ENCODE measurements at regions not wholly inside any gene's neighbourhood (a gene's known extent, or its start where the extent isn't known, plus 50 kb on each side); places are given as distances from the start of the nearest gene placed in this dataset.
A peak's percentile ranks its signal among the peaks of the same experiment; 100 is the strongest.

DNA sequence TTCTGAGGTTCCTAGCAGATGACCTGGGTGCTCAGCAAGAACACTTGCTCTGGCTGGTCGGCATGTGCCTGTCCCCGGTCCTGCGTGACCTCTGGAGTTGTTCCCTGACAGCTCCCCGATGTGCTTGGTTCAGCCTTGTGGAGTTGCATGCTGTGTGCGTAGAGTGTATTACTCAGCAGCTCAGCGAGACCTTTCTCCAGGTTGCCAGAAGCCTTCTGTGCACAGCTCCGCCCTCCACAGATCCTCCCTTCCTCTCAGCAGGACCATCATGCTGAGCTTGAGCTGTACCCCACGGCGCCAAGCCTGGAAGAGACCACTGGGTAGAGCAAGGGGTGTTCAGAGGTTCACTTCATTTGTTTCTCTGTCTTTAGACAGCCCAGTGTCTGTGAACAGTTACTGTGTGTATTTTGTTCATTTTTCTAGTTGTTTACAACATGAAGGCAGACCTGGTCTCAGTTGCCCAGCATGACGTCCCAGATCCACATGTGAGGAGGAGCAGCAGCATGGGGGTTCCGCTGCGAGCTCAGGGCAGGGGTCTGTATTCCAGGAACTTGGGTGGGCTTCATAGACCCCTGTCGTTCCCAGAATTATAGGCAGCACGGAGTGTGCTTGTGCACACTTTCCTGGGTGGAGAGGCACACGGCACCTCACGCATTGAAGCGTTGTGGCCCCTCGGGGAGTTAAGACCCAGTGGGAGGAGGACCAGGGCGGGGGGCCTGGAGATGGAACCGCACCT, 148.6 kb downstream of the IGLL1 start (continued):
- TF ChIP-seq ZNF607 (CRISPR knock-in tag; IDR thresholded peaks at IDR 0.05; ENCODE audit: borderline replicate concordance) (0 out of 2 replicates have a peak, but pooled peaks have one; percentile 37), MEIS1 (CRISPR knock-in tag; IDR thresholded peaks at IDR 0.05; ENCODE audit: borderline replicate concordance) (no peak), ZBTB1 (CRISPR knock-in tag; IDR thresholded peaks at IDR 0.05; ENCODE audit: borderline replicate concordance) (no peak), ZNF737 (CRISPR knock-in tag; IDR thresholded peaks at IDR 0.05; ENCODE audit: borderline replicate concordance) (no peak), PHF5A (CRISPR knock-in tag; IDR thresholded peaks at IDR 0.05; ENCODE audit: low read depth, unreplicated experiment) (no peak), ZNF317 (CRISPR knock-in tag; IDR thresholded peaks at IDR 0.05) (no peak), ZNF850 (CRISPR knock-in tag; conservative IDR thresholded peaks at IDR 0.05) (no peak), ZNF556 (CRISPR knock-in tag; IDR thresholded peaks at IDR 0.05; ENCODE audit: borderline replicate concordance) (no peak), ATRX (CRISPR knock-in tag; IDR thresholded peaks at IDR 0.05; ENCODE audit: borderline replicate concordance) (no peak), RXRA (CRISPR knock-in tag; IDR thresholded peaks at IDR 0.05) (no peak), BHLHE40 (IDR thresholded peaks at IDR 0.05; ENCODE audit: low read length) (no peak), ATF7 (IDR thresholded peaks at IDR 0.05) (no peak), ATF7 (CRISPR knock-in tag; IDR thresholded peaks at IDR 0.05) (no peak), EEA1 (CRISPR knock-in tag; IDR thresholded peaks at IDR 0.05; ENCODE audit: borderline replicate concordance) (no peak), ZFP82 (CRISPR knock-in tag; IDR thresholded peaks at IDR 0.05; ENCODE audit: borderline replicate concordance) (no peak), ZNF326 (CRISPR knock-in tag; IDR thresholded peaks at IDR 0.05; ENCODE audit: borderline replicate concordance) (no peak), LCORL (IDR thresholded peaks at IDR 0.05) (no peak), LCORL (CRISPR knock-in tag; IDR thresholded peaks at IDR 0.05) (no peak), SOX5 (CRISPR knock-in tag; IDR thresholded peaks at IDR 0.05; ENCODE audit: borderline replicate concordance) (no peak), EED (CRISPR knock-in tag; IDR thresholded peaks at IDR 0.05) (0 out of 2 replicates have a peak, but pooled peaks have one; percentile 35)
- TF ChIP-seq, protein P1, sequence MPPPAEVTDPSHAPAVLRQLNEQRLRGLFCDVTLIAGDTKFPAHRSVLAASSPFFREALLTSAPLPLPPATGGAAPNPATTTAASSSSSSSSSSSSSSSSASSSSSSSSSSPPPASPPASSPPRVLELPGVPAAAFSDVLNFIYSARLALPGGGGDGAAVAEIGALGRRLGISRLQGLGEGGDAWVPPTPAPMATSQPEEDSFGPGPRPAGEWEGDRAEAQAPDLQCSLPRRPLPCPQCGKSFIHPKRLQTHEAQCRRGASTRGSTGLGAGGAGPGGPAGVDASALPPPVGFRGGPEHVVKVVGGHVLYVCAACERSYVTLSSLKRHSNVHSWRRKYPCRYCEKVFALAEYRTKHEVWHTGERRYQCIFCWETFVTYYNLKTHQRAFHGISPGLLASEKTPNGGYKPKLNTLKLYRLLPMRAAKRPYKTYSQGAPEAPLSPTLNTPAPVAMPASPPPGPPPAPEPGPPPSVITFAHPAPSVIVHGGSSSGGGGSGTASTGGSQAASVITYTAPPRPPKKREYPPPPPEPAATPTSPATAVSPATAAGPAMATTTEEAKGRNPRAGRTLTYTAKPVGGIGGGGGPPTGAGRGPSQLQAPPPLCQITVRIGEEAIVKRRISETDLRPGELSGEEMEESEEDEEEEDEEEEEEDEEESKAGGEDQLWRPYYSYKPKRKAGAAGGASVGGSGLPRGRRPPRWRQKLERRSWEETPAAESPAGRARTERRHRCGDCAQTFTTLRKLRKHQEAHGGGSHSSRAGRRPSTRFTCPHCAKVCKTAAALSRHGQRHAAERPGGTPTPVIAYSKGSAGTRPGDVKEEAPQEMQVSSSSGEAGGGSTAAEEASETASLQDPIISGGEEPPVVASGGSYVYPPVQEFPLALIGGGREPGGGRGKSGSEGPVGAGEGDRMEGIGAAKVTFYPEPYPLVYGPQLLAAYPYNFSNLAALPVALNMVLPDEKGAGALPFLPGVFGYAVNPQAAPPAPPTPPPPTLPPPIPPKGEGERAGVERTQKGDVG (CRISPR knock-in tag; IDR thresholded peaks at IDR 0.05; ENCODE audit: borderline replicate concordance) = no peak
- TF ChIP-seq, protein P2, sequence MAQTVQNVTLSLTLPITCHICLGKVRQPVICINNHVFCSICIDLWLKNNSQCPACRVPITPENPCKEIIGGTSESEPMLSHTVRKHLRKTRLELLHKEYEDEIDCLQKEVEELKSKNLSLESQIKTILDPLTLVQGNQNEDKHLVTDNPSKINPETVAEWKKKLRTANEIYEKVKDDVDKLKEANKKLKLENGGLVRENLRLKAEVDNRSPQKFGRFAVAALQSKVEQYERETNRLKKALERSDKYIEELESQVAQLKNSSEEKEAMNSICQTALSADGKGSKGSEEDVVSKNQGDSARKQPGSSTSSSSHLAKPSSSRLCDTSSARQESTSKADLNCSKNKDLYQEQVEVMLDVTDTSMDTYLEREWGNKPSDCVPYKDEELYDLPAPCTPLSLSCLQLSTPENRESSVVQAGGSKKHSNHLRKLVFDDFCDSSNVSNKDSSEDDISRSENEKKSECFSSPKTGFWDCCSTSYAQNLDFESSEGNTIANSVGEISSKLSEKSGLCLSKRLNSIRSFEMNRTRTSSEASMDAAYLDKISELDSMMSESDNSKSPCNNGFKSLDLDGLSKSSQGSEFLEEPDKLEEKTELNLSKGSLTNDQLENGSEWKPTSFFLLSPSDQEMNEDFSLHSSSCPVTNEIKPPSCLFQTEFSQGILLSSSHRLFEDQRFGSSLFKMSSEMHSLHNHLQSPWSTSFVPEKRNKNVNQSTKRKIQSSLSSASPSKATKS (CRISPR knock-in tag; IDR thresholded peaks at IDR 0.05) = no peak
- TF ChIP-seq, protein P3, sequence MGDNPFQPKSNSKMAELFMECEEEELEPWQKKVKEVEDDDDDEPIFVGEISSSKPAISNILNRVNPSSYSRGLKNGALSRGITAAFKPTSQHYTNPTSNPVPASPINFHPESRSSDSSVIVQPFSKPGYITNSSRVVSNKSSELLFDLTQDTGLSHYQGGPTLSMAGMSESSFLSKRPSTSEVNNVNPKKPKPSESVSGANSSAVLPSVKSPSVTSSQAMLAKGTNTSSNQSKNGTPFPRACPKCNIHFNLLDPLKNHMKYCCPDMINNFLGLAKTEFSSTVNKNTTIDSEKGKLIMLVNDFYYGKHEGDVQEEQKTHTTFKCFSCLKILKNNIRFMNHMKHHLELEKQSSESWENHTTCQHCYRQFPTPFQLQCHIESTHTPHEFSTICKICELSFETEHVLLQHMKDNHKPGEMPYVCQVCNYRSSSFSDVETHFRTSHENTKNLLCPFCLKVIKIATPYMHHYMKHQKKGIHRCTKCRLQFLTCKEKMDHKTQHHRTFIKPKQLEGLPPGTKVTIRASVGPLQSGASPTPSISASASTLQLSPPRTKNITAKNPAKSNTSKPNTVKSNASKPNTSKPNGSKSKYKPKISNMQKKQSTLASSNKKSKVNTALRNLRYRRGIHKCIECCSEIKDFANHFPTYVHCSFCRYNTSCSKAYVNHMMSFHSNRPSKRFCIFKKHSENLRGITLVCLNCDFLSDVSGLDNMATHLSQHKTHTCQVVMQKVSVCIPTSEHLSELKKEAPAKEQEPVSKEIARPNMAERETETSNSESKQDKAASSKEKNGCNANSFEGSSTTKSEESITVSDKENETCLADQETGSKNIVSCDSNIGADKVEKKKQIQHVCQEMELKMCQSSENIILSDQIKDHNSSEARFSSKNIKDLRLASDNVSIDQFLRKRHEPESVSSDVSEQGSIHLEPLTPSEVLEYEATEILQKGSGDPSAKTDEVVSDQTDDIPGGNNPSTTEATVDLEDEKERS (CRISPR knock-in tag; IDR thresholded peaks at IDR 0.05) = 0 out of 2 replicates have a peak, but pooled peaks have one; percentile 69
